ENCODE measurements at regions not wholly inside any gene's neighbourhood (a gene's known extent, or its start where the extent isn't known, plus 50 kb on each side); places are given as distances from the start of the nearest gene placed in this dataset.
"Not testable (repeated sequence)": the region's sequence is repeated elsewhere in the genome, so short reads cannot be mapped to it uniquely, and the experiment has no call there.

DNA sequence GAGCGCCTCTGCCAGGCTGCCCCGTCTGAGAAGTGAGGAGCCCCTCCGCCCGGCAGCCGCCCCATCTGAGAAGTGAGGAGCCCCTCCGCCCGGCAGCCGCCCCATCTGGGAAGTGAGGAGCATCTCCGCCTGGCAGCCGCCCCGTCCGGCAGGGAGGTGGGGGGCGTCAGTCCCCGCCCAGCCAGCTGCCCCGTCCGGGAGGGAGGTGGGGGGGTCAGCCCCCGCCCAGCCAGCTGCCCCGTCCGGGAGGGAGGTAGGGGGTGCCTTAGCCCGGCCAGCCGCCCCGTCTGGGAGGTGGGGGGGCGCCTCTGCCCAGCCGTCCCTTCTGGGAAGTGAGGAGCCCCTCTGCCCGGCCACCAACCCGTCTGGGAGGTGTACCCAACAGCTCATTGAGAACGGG, 75.4 kb upstream of the DIO2 start:
- DNase-seq = not testable (repeated sequence)

GRCh38 chr14:80278293-80279023, 67.2 kb upstream of the DIO2 start:
- DNase-seq = no peak

DNA sequence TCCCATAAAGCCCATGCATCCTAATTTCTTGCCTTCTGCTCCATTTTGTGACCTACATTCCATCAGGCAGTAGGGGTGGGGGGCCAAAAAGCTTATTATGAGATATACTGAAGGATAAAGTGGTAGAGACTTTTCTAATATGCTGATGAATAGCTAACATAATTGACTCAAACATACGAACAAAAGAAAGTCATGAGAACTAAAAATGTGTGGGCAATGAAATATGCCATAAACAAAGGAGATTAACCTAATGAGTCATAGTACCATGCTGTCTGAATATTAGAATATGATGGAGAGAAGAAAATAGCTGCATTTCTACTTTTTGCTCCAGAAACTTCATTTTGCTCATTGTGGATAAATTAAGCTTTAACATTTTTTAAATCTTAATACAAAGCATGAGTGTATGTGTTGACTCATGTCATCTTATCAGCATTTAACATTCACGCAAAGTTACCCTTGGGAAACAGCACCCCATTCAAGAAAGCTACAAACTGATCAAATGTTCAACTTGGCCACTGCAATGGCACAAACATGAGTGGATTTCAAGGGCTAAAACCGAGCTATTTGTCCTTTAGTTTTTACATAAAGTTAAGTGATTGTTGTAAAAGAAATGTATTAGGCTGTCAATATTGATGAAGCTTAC, 64.0 kb upstream of the DIO2 start:
- DNase-seq = no peak

GRCh38 chr14:80274310-80274709, 63.0 kb upstream of the DIO2 start:
- DNase-seq = not testable (repeated sequence)

DNA sequence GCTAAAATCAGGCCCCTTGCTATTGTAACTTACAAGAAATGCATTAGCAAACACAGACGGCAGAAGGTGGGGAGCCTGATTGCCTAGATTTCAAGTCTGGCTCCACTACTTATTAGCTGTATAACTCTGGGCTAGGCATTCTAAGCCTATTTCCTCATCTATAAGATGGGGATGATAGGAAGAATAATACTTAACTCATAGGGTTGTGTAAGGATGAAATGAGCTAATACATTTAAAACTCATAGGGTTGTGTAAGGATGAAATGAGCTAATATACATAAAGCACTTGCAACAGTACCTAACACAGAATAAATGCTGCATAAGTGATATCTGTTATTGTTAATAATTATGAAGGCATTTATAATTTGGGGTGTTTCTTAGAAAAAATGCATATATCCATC, 60.1 kb upstream of the DIO2 start:
- DNase-seq = no peak

DNA sequence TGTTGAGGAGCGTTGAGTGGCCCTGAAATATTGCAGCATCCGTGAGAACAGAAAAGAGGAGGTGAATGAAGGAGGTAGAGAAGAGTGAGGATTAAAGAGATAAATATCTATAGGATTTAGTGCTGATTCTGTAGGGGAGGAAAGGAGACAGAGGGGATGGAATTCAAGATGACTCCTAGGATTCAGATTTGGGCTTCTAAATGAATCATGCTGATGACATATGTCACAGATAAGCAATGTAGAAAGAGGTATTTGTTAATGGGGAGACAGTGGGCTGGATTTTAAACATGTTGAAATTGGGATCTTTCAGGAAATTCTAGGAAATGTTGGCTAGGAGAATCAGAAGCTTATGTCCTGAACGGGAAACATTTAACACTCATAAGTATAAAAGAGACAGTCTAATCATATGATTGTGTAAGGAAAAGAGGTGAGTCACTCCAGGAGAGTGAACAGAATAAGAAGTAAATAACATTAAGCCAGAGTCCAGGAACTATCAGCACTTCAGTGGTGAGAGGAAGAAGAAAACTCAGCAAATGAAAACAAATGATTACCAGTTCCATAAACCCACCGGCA, 58.1 kb upstream of the DIO2 start:
- DNase-seq = no peak

GRCh38 chr14:80266930-80267329, 55.6 kb upstream of the DIO2 start:
- no peak for DNase-seq

DNA sequence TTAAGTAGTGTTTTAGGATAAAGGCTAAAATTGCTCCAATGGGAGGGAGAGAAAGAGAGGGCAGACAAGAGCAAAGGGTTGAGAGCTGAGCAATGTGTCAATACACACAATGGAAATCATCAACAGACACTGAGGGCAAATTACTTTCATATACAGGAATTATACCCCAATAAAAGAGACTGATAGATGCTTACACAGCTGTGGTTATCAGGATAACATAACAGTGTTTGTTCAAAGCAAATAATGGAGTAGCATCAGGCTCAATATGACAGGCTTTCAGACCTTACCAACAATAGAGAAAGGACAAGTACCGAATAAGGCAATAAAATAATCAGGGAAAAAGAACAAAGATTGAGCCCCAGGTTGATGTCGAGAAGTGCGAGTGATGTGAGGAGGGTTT, 53.4 kb upstream of the DIO2 start:
- DNase-seq = no peak
